Gastroesophageal sphincter (tissue), 3 donors: ENCODE measurements at regions not wholly inside any gene's neighbourhood (a gene's known extent, or its start where the extent isn't known, plus 50 kb on each side); places are given as distances from the start of the nearest gene placed in this dataset.

Experiments
- EP300 ChIP-seq: sonication (generic); formaldehyde crosslinking; IDR thresholded peaks from one replicate; pipeline ENCODE4 v1.6.1; 2017; ENCODE audit warnings: antibody characterized with exemption, mild to moderate bottlenecking
- POLR2AphosphoS5 ChIP-seq: sonication (generic); formaldehyde crosslinking; IDR thresholded peaks from one replicate; pipeline ENCODE4 v1.6.1; 2017; ENCODE audit warnings: antibody characterized with exemption
- TF ChIP-seq, protein P1 (sequence below), 4 experiments: fragments of 200-600 bp in 2 of 4; fragments of 450-650 bp in 2 of 4; sonication (generic) in 1 of 4; IDR thresholded peaks; one replicate each; pipeline ENCODE4 v1.5.1; 2017 to 2019; ENCODE audit warnings: antibody characterized with exemption in 4 of 4, mild to moderate bottlenecking in 2 of 4, moderate library complexity in 2 of 4

DNA sequence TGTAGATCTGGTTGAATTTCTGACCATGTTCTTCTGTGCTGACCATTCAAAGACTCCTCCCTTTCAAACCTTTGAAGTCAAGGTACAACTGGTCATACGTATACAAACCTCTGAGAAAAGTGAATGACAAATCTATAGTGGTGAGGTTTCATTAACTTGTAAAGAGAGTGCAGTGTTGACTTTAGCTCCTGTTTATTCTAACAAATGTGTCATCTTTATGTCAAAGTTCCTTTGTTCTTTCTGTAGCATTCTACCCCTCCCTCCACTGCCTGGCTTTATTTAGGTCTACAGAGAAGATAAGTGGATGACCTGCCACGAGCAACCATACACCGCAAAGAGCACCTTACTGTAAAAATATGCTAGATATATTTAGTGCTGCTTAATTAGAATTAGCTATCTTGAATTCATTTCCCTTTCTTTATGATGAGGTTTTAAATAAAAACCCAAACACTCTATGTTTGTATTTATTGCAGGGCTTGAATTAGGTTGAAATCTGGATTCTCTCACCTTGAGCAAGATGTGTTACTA is 520.0 kb upstream of the CDH11 start:
- TF ChIP-seq, protein P1, sequence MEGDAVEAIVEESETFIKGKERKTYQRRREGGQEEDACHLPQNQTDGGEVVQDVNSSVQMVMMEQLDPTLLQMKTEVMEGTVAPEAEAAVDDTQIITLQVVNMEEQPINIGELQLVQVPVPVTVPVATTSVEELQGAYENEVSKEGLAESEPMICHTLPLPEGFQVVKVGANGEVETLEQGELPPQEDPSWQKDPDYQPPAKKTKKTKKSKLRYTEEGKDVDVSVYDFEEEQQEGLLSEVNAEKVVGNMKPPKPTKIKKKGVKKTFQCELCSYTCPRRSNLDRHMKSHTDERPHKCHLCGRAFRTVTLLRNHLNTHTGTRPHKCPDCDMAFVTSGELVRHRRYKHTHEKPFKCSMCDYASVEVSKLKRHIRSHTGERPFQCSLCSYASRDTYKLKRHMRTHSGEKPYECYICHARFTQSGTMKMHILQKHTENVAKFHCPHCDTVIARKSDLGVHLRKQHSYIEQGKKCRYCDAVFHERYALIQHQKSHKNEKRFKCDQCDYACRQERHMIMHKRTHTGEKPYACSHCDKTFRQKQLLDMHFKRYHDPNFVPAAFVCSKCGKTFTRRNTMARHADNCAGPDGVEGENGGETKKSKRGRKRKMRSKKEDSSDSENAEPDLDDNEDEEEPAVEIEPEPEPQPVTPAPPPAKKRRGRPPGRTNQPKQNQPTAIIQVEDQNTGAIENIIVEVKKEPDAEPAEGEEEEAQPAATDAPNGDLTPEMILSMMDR (IDR thresholded peaks at IDR 0.05) = no peak
- TF ChIP-seq EP300 = no peak
- no peak for TF ChIP-seq POLR2AphosphoS5
